ENCODE measurements at regions not wholly inside any gene's neighbourhood (a gene's known extent, or its start where the extent isn't known, plus 50 kb on each side); places are given as distances from the start of the nearest gene placed in this dataset.

DNA sequence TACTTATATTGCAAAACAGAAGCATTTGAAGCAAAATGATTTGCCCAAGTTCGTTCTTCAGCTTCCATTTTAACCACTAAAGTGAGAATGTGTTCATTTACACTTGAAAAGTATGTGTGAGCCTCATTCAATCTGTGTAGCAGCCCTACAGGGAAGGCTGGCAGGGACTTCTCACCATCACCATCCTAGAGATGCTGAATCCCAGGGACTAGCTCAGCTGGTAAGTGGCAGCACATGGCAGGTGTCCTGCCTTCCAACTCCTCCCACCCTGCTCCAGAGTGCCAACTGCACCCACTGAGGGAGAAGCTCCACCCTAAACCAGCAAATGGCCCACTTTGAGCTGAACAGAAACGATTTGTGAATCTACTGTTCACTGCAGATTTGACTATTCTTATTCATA is 91.5 kb downstream of the EN1 start (continued):
- TF ChIP-seq, protein P1, sequence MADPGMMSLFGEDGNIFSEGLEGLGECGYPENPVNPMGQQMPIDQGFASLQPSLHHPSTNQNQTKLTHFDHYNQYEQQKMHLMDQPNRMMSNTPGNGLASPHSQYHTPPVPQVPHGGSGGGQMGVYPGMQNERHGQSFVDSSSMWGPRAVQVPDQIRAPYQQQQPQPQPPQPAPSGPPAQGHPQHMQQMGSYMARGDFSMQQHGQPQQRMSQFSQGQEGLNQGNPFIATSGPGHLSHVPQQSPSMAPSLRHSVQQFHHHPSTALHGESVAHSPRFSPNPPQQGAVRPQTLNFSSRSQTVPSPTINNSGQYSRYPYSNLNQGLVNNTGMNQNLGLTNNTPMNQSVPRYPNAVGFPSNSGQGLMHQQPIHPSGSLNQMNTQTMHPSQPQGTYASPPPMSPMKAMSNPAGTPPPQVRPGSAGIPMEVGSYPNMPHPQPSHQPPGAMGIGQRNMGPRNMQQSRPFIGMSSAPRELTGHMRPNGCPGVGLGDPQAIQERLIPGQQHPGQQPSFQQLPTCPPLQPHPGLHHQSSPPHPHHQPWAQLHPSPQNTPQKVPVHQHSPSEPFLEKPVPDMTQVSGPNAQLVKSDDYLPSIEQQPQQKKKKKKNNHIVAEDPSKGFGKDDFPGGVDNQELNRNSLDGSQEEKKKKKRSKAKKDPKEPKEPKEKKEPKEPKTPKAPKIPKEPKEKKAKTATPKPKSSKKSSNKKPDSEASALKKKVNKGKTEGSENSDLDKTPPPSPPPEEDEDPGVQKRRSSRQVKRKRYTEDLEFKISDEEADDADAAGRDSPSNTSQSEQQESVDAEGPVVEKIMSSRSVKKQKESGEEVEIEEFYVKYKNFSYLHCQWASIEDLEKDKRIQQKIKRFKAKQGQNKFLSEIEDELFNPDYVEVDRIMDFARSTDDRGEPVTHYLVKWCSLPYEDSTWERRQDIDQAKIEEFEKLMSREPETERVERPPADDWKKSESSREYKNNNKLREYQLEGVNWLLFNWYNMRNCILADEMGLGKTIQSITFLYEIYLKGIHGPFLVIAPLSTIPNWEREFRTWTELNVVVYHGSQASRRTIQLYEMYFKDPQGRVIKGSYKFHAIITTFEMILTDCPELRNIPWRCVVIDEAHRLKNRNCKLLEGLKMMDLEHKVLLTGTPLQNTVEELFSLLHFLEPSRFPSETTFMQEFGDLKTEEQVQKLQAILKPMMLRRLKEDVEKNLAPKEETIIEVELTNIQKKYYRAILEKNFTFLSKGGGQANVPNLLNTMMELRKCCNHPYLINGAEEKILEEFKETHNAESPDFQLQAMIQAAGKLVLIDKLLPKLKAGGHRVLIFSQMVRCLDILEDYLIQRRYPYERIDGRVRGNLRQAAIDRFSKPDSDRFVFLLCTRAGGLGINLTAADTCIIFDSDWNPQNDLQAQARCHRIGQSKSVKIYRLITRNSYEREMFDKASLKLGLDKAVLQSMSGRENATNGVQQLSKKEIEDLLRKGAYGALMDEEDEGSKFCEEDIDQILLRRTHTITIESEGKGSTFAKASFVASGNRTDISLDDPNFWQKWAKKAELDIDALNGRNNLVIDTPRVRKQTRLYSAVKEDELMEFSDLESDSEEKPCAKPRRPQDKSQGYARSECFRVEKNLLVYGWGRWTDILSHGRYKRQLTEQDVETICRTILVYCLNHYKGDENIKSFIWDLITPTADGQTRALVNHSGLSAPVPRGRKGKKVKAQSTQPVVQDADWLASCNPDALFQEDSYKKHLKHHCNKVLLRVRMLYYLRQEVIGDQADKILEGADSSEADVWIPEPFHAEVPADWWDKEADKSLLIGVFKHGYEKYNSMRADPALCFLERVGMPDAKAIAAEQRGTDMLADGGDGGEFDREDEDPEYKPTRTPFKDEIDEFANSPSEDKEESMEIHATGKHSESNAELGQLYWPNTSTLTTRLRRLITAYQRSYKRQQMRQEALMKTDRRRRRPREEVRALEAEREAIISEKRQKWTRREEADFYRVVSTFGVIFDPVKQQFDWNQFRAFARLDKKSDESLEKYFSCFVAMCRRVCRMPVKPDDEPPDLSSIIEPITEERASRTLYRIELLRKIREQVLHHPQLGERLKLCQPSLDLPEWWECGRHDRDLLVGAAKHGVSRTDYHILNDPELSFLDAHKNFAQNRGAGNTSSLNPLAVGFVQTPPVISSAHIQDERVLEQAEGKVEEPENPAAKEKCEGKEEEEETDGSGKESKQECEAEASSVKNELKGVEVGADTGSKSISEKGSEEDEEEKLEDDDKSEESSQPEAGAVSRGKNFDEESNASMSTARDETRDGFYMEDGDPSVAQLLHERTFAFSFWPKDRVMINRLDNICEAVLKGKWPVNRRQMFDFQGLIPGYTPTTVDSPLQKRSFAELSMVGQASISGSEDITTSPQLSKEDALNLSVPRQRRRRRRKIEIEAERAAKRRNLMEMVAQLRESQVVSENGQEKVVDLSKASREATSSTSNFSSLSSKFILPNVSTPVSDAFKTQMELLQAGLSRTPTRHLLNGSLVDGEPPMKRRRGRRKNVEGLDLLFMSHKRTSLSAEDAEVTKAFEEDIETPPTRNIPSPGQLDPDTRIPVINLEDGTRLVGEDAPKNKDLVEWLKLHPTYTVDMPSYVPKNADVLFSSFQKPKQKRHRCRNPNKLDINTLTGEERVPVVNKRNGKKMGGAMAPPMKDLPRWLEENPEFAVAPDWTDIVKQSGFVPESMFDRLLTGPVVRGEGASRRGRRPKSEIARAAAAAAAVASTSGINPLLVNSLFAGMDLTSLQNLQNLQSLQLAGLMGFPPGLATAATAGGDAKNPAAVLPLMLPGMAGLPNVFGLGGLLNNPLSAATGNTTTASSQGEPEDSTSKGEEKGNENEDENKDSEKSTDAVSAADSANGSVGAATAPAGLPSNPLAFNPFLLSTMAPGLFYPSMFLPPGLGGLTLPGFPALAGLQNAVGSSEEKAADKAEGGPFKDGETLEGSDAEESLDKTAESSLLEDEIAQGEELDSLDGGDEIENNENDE (IDR thresholded peaks at IDR 0.05; ENCODE audit: low read depth, low read length) = no peak
- TF ChIP-seq NUFIP1 (IDR thresholded peaks at IDR 0.05; ENCODE audit: partially characterized antibody) (no peak), RBM34 (IDR thresholded peaks at IDR 0.05; ENCODE audit: borderline replicate concordance, insufficient read depth, low read length) (no peak), HMG20A (CRISPR knock-in tag; conservative IDR thresholded peaks at IDR 0.05) (no peak), ZZZ3 (IDR thresholded peaks at IDR 0.05) (no peak), THRAP3 (IDR thresholded peaks at IDR 0.05; ENCODE audit: borderline replicate concordance) (no peak), ZNF184 (CRISPR knock-in tag; IDR thresholded peaks at IDR 0.05) (no peak)
- TF ChIP-seq, protein P2, sequence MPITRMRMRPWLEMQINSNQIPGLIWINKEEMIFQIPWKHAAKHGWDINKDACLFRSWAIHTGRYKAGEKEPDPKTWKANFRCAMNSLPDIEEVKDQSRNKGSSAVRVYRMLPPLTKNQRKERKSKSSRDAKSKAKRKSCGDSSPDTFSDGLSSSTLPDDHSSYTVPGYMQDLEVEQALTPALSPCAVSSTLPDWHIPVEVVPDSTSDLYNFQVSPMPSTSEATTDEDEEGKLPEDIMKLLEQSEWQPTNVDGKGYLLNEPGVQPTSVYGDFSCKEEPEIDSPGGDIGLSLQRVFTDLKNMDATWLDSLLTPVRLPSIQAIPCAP (CRISPR knock-in tag; IDR thresholded peaks at IDR 0.05; ENCODE audit: borderline replicate concordance) = no peak
- TF ChIP-seq, protein P3, sequence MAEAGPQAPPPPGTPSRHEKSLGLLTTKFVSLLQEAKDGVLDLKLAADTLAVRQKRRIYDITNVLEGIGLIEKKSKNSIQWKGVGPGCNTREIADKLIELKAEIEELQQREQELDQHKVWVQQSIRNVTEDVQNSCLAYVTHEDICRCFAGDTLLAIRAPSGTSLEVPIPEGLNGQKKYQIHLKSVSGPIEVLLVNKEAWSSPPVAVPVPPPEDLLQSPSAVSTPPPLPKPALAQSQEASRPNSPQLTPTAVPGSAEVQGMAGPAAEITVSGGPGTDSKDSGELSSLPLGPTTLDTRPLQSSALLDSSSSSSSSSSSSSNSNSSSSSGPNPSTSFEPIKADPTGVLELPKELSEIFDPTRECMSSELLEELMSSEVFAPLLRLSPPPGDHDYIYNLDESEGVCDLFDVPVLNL (CRISPR knock-in tag; IDR thresholded peaks at IDR 0.05; ENCODE audit: low read depth) = no peak

All from K562 (cell line).